ENCODE measurements at regions not wholly inside any gene's neighbourhood (a gene's known extent, or its start where the extent isn't known, plus 50 kb on each side); places are given as distances from the start of the nearest gene placed in this dataset.

- TF ChIP-seq, protein P1, sequence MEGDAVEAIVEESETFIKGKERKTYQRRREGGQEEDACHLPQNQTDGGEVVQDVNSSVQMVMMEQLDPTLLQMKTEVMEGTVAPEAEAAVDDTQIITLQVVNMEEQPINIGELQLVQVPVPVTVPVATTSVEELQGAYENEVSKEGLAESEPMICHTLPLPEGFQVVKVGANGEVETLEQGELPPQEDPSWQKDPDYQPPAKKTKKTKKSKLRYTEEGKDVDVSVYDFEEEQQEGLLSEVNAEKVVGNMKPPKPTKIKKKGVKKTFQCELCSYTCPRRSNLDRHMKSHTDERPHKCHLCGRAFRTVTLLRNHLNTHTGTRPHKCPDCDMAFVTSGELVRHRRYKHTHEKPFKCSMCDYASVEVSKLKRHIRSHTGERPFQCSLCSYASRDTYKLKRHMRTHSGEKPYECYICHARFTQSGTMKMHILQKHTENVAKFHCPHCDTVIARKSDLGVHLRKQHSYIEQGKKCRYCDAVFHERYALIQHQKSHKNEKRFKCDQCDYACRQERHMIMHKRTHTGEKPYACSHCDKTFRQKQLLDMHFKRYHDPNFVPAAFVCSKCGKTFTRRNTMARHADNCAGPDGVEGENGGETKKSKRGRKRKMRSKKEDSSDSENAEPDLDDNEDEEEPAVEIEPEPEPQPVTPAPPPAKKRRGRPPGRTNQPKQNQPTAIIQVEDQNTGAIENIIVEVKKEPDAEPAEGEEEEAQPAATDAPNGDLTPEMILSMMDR (IDR thresholded peaks at IDR 0.05; ENCODE audit: insufficient read depth, low read length) = no peak
- TF ChIP-seq POLR2AphosphoS5 (IDR thresholded peaks at IDR 0.05; ENCODE audit: low read depth) (no peak), GABPA (IDR thresholded peaks at IDR 0.05; ENCODE audit: low read depth) (no peak)
These were observed 174.2 kb upstream of the DACH1 start for GRCh38 chr13:72041165-72041564.
